ENCODE measurements at regions not wholly inside any gene's neighbourhood (a gene's known extent, or its start where the extent isn't known, plus 50 kb on each side); places are given as distances from the start of the nearest gene placed in this dataset.

- FAIRE-seq = no peak
- DNase-seq (ENCODE audit: extremely low spot score, insufficient read length, low read depth) = no peak
These were observed 111.5 kb upstream of the CLMP start for GRCh38 chr11:123306531-123306930.

GRCh38 chr11:123305601-123306375 lies 110.7 kb upstream of the CLMP start:
- FAIRE-seq (no peak), DNase-seq (ENCODE audit: extremely low spot score, insufficient read length, low read depth) (no peak)

GRCh38 chr11:123304828-123305466 lies 109.9 kb upstream of the CLMP start:
- no peak for DNase-seq (ENCODE audit: extremely low spot score, insufficient read length, low read depth)
- no peak for FAIRE-seq

GRCh38 chr11:123303924-123304323 lies 108.9 kb upstream of the CLMP start:
- FAIRE-seq = no peak
- DNase-seq (ENCODE audit: extremely low spot score, insufficient read length, low read depth) = no peak

GRCh38 chr11:123302751-123303195 lies 107.7 kb upstream of the CLMP start:
- FAIRE-seq = peak; percentile 71

GRCh38 chr11:123301696-123302400 lies 106.8 kb upstream of the CLMP start:
- DNase-seq (ENCODE audit: extremely low spot score, insufficient read length, low read depth) = peak; percentile 58
- FAIRE-seq = peak; percentile 41

More at GRCh38 chr11:123302751-123303195, 107.7 kb upstream of the CLMP start:
- DNase-seq (ENCODE audit: extremely low spot score, insufficient read length, low read depth) = peak; percentile 17

GRCh38 chr11:123301013-123301591 lies 106.1 kb upstream of the CLMP start:
- peak; percentile 12 for FAIRE-seq
- DNase-seq (ENCODE audit: extremely low spot score, insufficient read length, low read depth) = no peak

- FAIRE-seq = no peak
These were observed 104.7 kb upstream of the CLMP start for GRCh38 chr11:123299721-123300120.

GRCh38 chr11:123298488-123299447 lies 103.7 kb upstream of the CLMP start:
- DNase-seq (ENCODE audit: extremely low spot score, insufficient read length, low read depth) (no peak), FAIRE-seq (no peak)

More at GRCh38 chr11:123299721-123300120, 104.7 kb upstream of the CLMP start:
- DNase-seq (ENCODE audit: extremely low spot score, insufficient read length, low read depth) = no peak

GRCh38 chr11:123292647-123293046 lies 97.6 kb upstream of the CLMP start:
- DNase-seq (ENCODE audit: extremely low spot score, insufficient read length, low read depth) = no peak
- no peak for FAIRE-seq

GRCh38 chr11:123291201-123291869 lies 96.3 kb upstream of the CLMP start:
- DNase-seq (ENCODE audit: extremely low spot score, insufficient read length, low read depth) = no peak
- no peak for FAIRE-seq

GRCh38 chr11:123286761-123287160 lies 91.7 kb upstream of the CLMP start:
- DNase-seq (ENCODE audit: extremely low spot score, insufficient read length, low read depth) (no peak), FAIRE-seq (no peak)

GRCh38 chr11:123286255-123286654 lies 91.2 kb upstream of the CLMP start:
- FAIRE-seq (no peak), DNase-seq (ENCODE audit: extremely low spot score, insufficient read length, low read depth) (no peak)

- FAIRE-seq = no peak
- no peak for DNase-seq (ENCODE audit: extremely low spot score, insufficient read length, low read depth)
These were observed 89.4 kb upstream of the CLMP start for GRCh38 chr11:123284454-123284853.

GRCh38 chr11:123282597-123282996 lies 87.5 kb upstream of the CLMP start:
- no peak for FAIRE-seq

GRCh38 chr11:123273616-123274015 lies 78.6 kb upstream of the CLMP start:
- FAIRE-seq = no peak
- DNase-seq (ENCODE audit: extremely low spot score, insufficient read length, low read depth) = no peak

More at GRCh38 chr11:123282597-123282996, 87.5 kb upstream of the CLMP start:
- DNase-seq (ENCODE audit: extremely low spot score, insufficient read length, low read depth) = no peak

GRCh38 chr11:123272565-123272964 lies 77.5 kb upstream of the CLMP start:
- FAIRE-seq (no peak), DNase-seq (ENCODE audit: extremely low spot score, insufficient read length, low read depth) (no peak)

- DNase-seq (ENCODE audit: extremely low spot score, insufficient read length, low read depth) (no peak), FAIRE-seq (no peak)
These were observed 73.1 kb upstream of the CLMP start for GRCh38 chr11:123268156-123268555.

- no peak for DNase-seq (ENCODE audit: extremely low spot score, insufficient read length, low read depth)
- FAIRE-seq = no peak
These were observed 70.9 kb upstream of the CLMP start for GRCh38 chr11:123265951-123266350.
